ENCODE measurements at regions not wholly inside any gene's neighbourhood (a gene's known extent, or its start where the extent isn't known, plus 50 kb on each side); places are given as distances from the start of the nearest gene placed in this dataset.

GRCh38 chr3:64766440-64766839 lies 78.6 kb upstream of the ADAMTS9 start:
- Histone ChIP-seq H3K27me3 (ENCODE audit: control insufficient read depth, insufficient read depth, low read length, poor library complexity, severe bottlenecking) (no peaks in the 10 kb centered on the region), H3K27ac (ENCODE audit: low read depth, low read length) (no peak overlapping the region), H3K36me3 (ENCODE audit: control insufficient read depth, insufficient read depth, low read length) (no peaks in the 10 kb centered on the region), H3K9me3 (ENCODE audit: control insufficient read depth, low read length) (no peaks in the 10 kb centered on the region), H3K4me1 (ENCODE audit: control insufficient read depth, insufficient read depth, low read length) (peaks cover 10% of the 10 kb centered on the region), H3K4me3 (ENCODE audit: low read length) (no peak overlapping the region), H3K9ac (ENCODE audit: extremely low read depth, low read length, poor library complexity, severe bottlenecking) (no peak overlapping the region)
- no peak for TF ChIP-seq CTCF (conservative IDR thresholded peaks at IDR 0.05)
- peaks cover 33% of the 10 kb centered on the region for H3K4me1 Mint-ChIP-seq
- WGBS, 2 experiments (ENCODE audit: insufficient coverage in 1 of 2, insufficient read length in 1 of 2): 83 to 90% methylated on average over 3 to 4 of the region's 4 CpGs
- H3K27ac Mint-ChIP-seq: peak overlapping the region; percentile 67
- no peaks in the 10 kb centered on the region for H3K9me3 Mint-ChIP-seq
- H3K4me3 Mint-ChIP-seq: no peak overlapping the region
- no peak for DNase-seq
- peaks cover 15% of the 10 kb centered on the region for H3K27me3 Mint-ChIP-seq (ENCODE audit: insufficient read depth)
- H3K36me3 Mint-ChIP-seq (ENCODE audit: low read depth): no peaks in the 10 kb centered on the region

- Histone ChIP-seq H3K4me3 (ENCODE audit: low read length) (no peak overlapping the region), H3K9me3 (ENCODE audit: control insufficient read depth, low read length) (no peaks in the 10 kb centered on the region), H3K9ac (ENCODE audit: extremely low read depth, low read length, poor library complexity, severe bottlenecking) (no peak overlapping the region), H3K4me1 (ENCODE audit: control insufficient read depth, insufficient read depth, low read length) (peaks cover 10% of the 10 kb centered on the region), H3K36me3 (ENCODE audit: control insufficient read depth, insufficient read depth, low read length) (no peaks in the 10 kb centered on the region), H3K27ac (ENCODE audit: low read depth, low read length) (no peak overlapping the region), H3K27me3 (ENCODE audit: control insufficient read depth, insufficient read depth, low read length, poor library complexity, severe bottlenecking) (no peaks in the 10 kb centered on the region)
- DNase-seq: no peak
- Mint-ChIP-seq H3K27me3 (ENCODE audit: insufficient read depth) (peaks cover 15% of the 10 kb centered on the region), H3K4me3 (no peak overlapping the region), H3K36me3 (ENCODE audit: low read depth) (no peaks in the 10 kb centered on the region), H3K27ac (peak overlapping the region; percentile 67), H3K9me3 (no peaks in the 10 kb centered on the region), H3K4me1 (peaks cover 33% of the 10 kb centered on the region)
- no peak for TF ChIP-seq CTCF (conservative IDR thresholded peaks at IDR 0.05)
- 53 to 100% methylated on average over 1 to 4 of the region's 4 CpGs for WGBS, 2 experiments (ENCODE audit: insufficient coverage in 1 of 2, insufficient read length in 1 of 2)
These were observed 78.1 kb upstream of the ADAMTS9 start for GRCh38 chr3:64765947-64766346.

DNA sequence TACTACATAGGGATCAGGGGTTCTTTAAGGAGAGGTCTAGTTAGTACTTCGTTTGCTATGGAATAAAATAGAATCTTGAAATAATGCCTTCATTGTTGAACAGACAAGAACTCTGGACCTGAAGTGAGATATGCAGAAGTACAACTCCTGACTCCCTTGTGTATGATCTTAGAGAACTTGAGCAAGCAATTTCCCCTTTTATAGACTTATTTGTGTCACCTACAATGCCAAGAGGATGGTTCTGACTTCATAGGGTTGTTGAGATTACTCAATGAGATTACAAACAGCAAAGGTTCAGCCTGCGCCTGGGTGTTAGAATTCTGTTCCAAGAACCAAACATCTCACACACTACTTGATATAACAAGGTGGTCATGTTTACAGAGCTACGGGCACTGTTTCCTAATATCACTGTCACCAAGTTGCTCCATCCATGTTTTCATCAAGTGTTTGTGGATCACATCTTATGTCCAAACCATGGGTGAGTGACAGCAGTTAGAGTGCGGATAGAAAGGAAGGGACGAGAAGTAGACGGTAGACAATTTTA lies 76.7 kb upstream of the ADAMTS9 start:
- 93 to 100% methylated on average over 2 to 6 of the region's 6 CpGs for WGBS, 2 experiments (ENCODE audit: insufficient coverage in 1 of 2, insufficient read length in 1 of 2)
- H3K27me3 Mint-ChIP-seq (ENCODE audit: insufficient read depth): peaks cover 12% of the 10 kb centered on the region
- no peak overlapping the region for H3K27ac Mint-ChIP-seq
- DNase-seq: no peak
- no peak for TF ChIP-seq CTCF (conservative IDR thresholded peaks at IDR 0.05)
- Histone ChIP-seq H3K27ac (ENCODE audit: low read depth, low read length) (no peak overlapping the region), H3K27me3 (ENCODE audit: control insufficient read depth, insufficient read depth, low read length, poor library complexity, severe bottlenecking) (no peaks in the 10 kb centered on the region), H3K9me3 (ENCODE audit: control insufficient read depth, low read length) (no peaks in the 10 kb centered on the region), H3K9ac (ENCODE audit: extremely low read depth, low read length, poor library complexity, severe bottlenecking) (no peak overlapping the region), H3K4me1 (ENCODE audit: control insufficient read depth, insufficient read depth, low read length) (peaks cover 10% of the 10 kb centered on the region), H3K4me3 (ENCODE audit: low read length) (no peak overlapping the region), H3K36me3 (ENCODE audit: control insufficient read depth, insufficient read depth, low read length) (no peaks in the 10 kb centered on the region)
- no peak overlapping the region for H3K4me3 Mint-ChIP-seq
- no peaks in the 10 kb centered on the region for H3K9me3 Mint-ChIP-seq
- no peaks in the 10 kb centered on the region for H3K36me3 Mint-ChIP-seq (ENCODE audit: low read depth)
- peaks cover 31% of the 10 kb centered on the region for H3K4me1 Mint-ChIP-seq

All from endodermal cell (in vitro differentiated cells).